ENCODE measurements at regions not wholly inside any gene's neighbourhood (a gene's known extent, or its start where the extent isn't known, plus 50 kb on each side); places are given as distances from the start of the nearest gene placed in this dataset.

DNA sequence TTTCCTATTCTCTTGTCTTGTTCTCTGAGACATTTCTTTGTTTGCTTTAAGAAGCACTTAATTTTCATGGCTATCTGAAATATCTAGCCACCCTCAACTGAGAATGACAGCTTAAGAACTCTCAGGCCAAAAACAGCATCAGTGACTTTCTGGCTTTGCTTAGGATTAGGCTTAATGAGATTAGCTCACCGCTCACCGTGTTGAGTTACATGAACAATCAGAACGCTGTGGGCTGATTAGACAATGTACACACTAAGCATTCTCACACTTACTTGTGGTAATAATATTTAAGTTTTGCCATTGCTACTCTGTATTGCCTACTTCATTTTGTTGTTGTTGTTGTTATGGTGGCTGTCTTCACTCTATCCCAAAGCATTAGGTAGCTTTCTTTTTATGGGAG, 1283.6 kb downstream of the UQCRFS1 start:
- DNase-seq (no peak), ATAC-seq (no peak)
- no peak overlapping the region for H3K4me3 Mint-ChIP-seq
- H3K9me3 Mint-ChIP-seq (ENCODE audit: insufficient read depth), result no peaks in the 10 kb centered on the region
- no peaks in the 10 kb centered on the region for H3K36me3 Mint-ChIP-seq (ENCODE audit: low read depth)
- no peaks in the 10 kb centered on the region for H3K4me1 Mint-ChIP-seq (ENCODE audit: low read depth)
- no peak overlapping the region for H3K27ac Mint-ChIP-seq
- POLR2A ChIA-PET, result no interaction called here
- no peaks in the 10 kb centered on the region for H3K27me3 Mint-ChIP-seq (ENCODE audit: low read depth)
- CTCF ChIA-PET, result no interaction called here

DNA sequence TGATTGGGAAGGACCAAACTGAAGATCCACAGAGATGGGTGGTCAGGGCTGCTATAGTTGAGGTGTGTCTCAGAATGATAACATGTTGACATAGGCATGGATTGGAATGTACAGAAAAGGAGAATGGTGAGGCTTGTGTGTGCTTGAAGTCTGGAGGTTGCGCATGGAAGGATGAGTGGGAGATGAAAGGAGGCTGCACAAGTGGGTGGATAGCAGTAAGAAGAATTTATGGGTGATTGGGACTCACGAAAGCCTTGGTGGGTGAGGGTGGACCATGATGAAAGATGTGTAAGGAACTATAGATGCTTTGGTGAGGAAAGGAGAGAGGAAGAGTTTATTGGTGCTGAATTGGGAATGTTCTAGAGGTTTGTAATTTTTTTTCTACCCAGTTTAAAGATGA, 1287.7 kb downstream of the UQCRFS1 start:
- no peaks in the 10 kb centered on the region for H3K27me3 Mint-ChIP-seq (ENCODE audit: low read depth)
- no peak overlapping the region for H3K27ac Mint-ChIP-seq
- H3K9me3 Mint-ChIP-seq (ENCODE audit: insufficient read depth), result no peaks in the 10 kb centered on the region
- DNase-seq (no peak), ATAC-seq (no peak)
- no peaks in the 10 kb centered on the region for H3K36me3 Mint-ChIP-seq (ENCODE audit: low read depth)
- ChIA-PET POLR2A (no interaction called here), CTCF (no interaction called here)
- no peaks in the 10 kb centered on the region for H3K4me1 Mint-ChIP-seq (ENCODE audit: low read depth)
- H3K4me3 Mint-ChIP-seq, result no peak overlapping the region

DNA sequence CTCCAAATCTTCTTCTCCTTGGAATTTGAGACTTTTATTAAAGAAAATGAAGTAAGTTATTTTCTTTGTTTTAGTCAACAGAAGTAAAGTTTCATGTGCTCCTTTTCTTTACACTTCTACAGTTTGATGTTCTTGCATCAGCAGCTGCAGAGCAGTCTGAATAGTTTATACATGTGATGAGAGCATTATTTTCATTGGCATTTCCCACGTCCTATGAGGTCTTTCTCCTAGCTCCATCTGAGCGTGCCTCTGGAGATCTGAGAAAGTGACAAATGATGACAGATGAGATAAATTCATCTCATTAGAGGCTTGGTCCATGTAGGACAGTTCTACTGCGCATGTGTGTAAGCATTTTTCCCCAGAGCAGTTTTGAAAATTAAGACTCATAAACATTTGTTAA, 1290.0 kb downstream of the UQCRFS1 start:
- no peak for DNase-seq
- no peak overlapping the region for H3K4me3 Mint-ChIP-seq
- POLR2A ChIA-PET, result no interaction called here
- CTCF ChIA-PET, result no interaction called here
- no peak for ATAC-seq
- no peak overlapping the region for H3K27ac Mint-ChIP-seq
- peaks cover 3% of the 10 kb centered on the region for H3K9me3 Mint-ChIP-seq (ENCODE audit: insufficient read depth)
- H3K36me3 Mint-ChIP-seq (ENCODE audit: low read depth), result no peaks in the 10 kb centered on the region
- no peaks in the 10 kb centered on the region for H3K27me3 Mint-ChIP-seq (ENCODE audit: low read depth)
- no peaks in the 10 kb centered on the region for H3K4me1 Mint-ChIP-seq (ENCODE audit: low read depth)

DNA sequence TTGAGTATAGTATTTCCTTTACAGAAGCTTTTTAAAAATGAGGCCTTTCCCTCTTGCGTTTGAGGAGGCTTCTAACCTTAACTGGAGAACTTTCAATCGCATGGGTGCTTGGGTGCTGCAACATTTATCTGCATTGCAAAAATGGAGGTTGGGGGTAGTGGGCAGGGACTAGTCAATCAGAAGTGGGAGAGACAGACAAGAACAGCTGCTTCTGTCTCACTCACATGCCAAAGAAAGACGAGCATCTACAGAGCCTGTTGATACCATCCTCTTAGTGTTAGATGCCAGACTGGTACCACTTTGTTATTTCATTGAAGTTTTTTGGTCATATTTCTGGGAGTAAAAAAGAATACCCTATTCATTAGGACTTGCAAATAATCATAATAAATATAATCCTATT, 1292.2 kb downstream of the UQCRFS1 start:
- H3K9me3 Mint-ChIP-seq (ENCODE audit: insufficient read depth), result peaks cover 3% of the 10 kb centered on the region
- no peaks in the 10 kb centered on the region for H3K36me3 Mint-ChIP-seq (ENCODE audit: low read depth)
- POLR2A ChIA-PET, result no interaction called here
- no peaks in the 10 kb centered on the region for H3K27me3 Mint-ChIP-seq (ENCODE audit: low read depth)
- ATAC-seq (no peak), DNase-seq (no peak)
- CTCF ChIA-PET, result no interaction called here
- no peak overlapping the region for H3K27ac Mint-ChIP-seq
- no peaks in the 10 kb centered on the region for H3K4me1 Mint-ChIP-seq (ENCODE audit: low read depth)
- no peak overlapping the region for H3K4me3 Mint-ChIP-seq

DNA sequence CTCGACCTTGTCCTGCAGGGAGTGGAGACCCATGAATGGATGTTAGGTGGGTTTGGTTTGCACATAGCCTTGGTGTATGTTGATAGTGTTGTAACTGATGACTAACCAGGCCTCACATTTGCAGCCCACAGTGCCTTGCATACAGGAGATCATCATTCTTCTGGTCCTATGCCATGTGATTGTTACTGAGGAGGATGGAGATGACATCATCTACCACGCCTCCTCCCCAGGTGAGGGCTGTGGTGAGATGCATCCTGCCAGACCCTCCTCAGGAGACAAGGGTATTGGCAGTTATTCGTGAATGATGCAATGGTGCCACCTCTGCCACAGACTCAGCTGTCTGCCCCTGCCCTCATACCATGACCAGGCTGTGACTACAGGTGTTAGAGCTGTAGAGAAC, 1294.1 kb downstream of the UQCRFS1 start:
- no peak overlapping the region for H3K4me3 Mint-ChIP-seq
- H3K27me3 Mint-ChIP-seq (ENCODE audit: low read depth), result no peaks in the 10 kb centered on the region
- POLR2A ChIA-PET, result no interaction called here
- ATAC-seq (no peak), DNase-seq (no peak)
- no peaks in the 10 kb centered on the region for H3K4me1 Mint-ChIP-seq (ENCODE audit: low read depth)
- H3K9me3 Mint-ChIP-seq (ENCODE audit: insufficient read depth), result peaks cover 3% of the 10 kb centered on the region
- no peak overlapping the region for H3K27ac Mint-ChIP-seq
- H3K36me3 Mint-ChIP-seq (ENCODE audit: low read depth), result no peaks in the 10 kb centered on the region
- CTCF ChIA-PET, result no interaction called here

DNA sequence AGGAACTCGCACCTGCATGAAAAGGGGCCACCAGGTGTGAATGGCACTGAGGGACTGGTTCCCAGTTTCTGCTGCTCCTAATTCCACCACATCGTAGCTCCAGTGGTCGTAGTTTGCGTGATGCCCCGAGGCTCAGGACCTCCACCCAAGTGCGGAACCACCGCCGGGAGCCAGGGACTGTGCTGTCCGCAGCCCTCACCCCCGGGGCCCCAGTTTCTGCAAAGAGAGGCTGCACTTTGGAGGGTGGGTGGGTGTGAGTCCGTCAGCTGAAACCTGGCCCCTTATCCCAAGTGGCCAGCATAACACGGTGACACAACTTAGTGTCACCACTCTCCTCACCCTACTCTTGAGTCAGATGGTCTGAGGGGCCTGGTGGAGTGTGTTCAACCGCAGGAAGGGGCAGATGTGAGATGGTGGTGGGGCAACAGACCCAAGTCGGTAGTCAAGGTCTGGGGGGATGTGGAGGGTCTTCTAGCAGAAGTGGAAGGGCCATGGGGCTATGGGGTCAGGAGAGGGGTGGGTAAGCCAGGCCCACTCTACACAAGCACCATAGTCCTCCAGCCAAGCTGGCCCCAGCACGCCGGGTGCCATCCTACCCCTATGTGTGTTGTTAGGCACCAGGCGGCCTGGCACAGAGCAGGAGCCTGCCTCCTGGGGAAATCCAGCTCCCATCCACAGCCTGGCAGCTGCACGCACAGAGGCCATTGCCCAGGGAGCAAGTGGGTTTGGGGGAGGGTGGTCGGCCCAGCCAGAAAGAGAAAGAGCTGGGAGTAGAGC, 1301.6 kb downstream of the UQCRFS1 start:
- ATAC-seq (no peak), DNase-seq (no peak)
- Mint-ChIP-seq H3K4me3 (no peak overlapping the region), H3K36me3 (ENCODE audit: low read depth) (no peaks in the 10 kb centered on the region), H3K9me3 (ENCODE audit: insufficient read depth) (no peaks in the 10 kb centered on the region), H3K27me3 (ENCODE audit: low read depth) (no peaks in the 10 kb centered on the region), H3K27ac (no peak overlapping the region), H3K4me1 (ENCODE audit: low read depth) (no peaks in the 10 kb centered on the region)
- CTCF ChIA-PET, result no interaction called here
- POLR2A ChIA-PET, result no interaction called here

DNA sequence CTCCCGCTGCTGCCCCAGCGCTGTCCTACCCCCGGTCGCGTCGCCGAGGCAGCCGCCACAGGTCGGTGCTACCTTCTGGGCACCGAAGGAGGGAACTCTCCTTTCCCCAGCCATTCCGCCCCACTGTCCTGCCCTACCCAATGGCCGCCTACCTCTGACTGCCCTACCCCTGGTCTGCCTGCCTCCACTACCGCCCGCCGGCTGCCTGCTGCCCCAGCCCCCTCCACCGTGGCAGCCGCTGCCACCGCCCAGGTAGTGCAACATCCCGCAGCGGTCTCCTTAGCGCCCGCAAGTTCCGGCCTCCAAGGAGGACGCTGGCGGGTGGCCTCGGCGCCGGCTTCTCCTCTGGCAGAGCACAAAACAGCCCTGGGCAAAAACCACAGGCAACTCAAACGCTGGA, 1303.1 kb downstream of the UQCRFS1 start:
- Mint-ChIP-seq H3K27ac (no peak overlapping the region), H3K27me3 (ENCODE audit: low read depth) (no peaks in the 10 kb centered on the region), H3K36me3 (ENCODE audit: low read depth) (no peaks in the 10 kb centered on the region), H3K4me1 (ENCODE audit: low read depth) (no peaks in the 10 kb centered on the region), H3K9me3 (ENCODE audit: insufficient read depth) (no peaks in the 10 kb centered on the region), H3K4me3 (no peak overlapping the region)
- DNase-seq (no peak), ATAC-seq (no peak)
- ChIA-PET CTCF (no interaction called here), POLR2A (no interaction called here)

DNA sequence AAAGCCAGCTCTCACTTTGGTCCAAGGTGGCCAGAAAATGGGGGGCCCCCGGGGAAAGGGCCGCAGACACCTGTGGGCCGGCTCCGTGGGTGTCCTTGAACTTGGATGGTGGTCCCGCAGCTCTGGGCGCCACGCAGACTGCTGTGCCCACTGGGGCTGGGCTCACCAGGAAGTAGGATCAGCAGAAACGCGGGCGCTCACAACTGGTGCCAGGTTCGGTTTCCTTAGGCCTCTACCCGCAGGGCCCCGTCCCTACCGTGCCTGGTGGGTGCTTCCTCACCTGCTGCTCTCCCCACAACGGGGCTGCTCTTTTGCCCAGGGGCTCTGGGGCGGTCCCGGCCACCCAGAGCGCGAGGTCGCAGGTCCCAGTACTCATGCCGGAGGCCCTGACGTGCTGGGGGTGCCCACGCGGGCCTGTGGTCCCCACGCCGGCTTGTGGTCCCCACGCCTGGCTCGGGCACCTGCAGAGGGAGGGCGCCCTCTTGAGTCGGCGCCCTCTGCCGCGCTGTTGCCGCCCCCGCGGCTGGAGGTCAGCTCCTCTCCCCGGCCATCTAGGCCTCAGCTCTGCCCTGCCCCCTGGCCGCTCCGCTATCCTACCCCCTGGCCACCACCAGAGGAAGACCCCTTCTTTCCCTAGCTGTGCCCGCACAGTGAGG, 1303.6 kb downstream of the UQCRFS1 start:
- DNase-seq, result no peak
- Mint-ChIP-seq H3K4me1 (ENCODE audit: low read depth) (no peaks in the 10 kb centered on the region), H3K4me3 (no peak overlapping the region), H3K9me3 (ENCODE audit: insufficient read depth) (no peaks in the 10 kb centered on the region), H3K27me3 (ENCODE audit: low read depth) (no peaks in the 10 kb centered on the region), H3K36me3 (ENCODE audit: low read depth) (no peaks in the 10 kb centered on the region), H3K27ac (no peak overlapping the region)
- ATAC-seq, result no peak
- POLR2A ChIA-PET, result no interaction called here
- CTCF ChIA-PET, result no interaction called here

DNA sequence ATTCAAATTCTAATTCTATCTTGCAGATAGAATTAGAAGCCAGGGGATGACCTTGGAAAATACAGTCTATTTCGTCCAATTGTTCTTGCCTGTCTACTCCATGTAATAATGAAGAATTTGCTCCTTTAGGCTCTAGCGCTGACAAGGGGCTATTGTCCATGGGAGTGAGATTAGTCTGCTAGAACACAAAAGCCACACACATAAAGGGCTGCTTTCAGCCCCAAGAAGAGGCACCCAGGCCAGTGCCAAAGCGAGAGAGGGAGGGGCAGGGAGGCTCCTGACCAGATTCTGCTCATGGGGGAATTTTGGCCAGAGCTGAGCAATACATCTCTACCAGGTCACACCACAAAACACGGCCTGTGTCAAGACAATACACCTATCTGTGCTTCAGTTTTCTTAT, 1306.9 kb downstream of the UQCRFS1 start:
- no peaks in the 10 kb centered on the region for H3K9me3 Mint-ChIP-seq (ENCODE audit: insufficient read depth)

DNA sequence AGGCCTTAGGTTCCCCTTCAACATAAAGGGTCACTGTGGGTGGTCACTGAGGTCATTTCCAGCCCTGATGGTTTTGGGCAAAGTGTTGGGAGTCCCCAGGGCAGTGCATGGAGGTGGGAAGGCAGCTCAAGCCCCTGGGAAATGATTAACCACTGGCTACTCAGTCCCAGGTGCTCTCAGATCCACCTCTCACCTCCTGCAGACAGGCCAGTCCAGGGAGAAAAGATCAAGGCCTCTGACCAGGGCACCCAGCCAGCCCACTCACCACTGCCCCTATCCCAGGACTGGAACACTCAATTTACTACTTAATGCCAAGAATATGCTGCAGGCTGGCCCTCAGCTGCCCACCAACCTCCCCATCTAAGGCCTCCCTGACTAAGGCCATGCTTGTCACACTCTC, 1307.9 kb downstream of the UQCRFS1 start:
- ChIA-PET CTCF (no interaction called here), POLR2A (no interaction called here)
- Mint-ChIP-seq H3K27ac (no peak overlapping the region), H3K4me3 (no peak overlapping the region), H3K27me3 (ENCODE audit: low read depth) (no peaks in the 10 kb centered on the region), H3K36me3 (ENCODE audit: low read depth) (no peaks in the 10 kb centered on the region), H3K9me3 (ENCODE audit: insufficient read depth) (no peaks in the 10 kb centered on the region), H3K4me1 (ENCODE audit: low read depth) (no peaks in the 10 kb centered on the region)
- DNase-seq (no peak), ATAC-seq (no peak)

More for the DNA sequence above, 1306.9 kb downstream of the UQCRFS1 start:
- no peaks in the 10 kb centered on the region for H3K4me1 Mint-ChIP-seq (ENCODE audit: low read depth)
- POLR2A ChIA-PET, result no interaction called here
- H3K4me3 Mint-ChIP-seq, result no peak overlapping the region
- CTCF ChIA-PET, result no interaction called here
- DNase-seq, result no peak
- no peaks in the 10 kb centered on the region for H3K36me3 Mint-ChIP-seq (ENCODE audit: low read depth)
- H3K27me3 Mint-ChIP-seq (ENCODE audit: low read depth), result no peaks in the 10 kb centered on the region
- no peak for ATAC-seq
- H3K27ac Mint-ChIP-seq, result no peak overlapping the region

DNA sequence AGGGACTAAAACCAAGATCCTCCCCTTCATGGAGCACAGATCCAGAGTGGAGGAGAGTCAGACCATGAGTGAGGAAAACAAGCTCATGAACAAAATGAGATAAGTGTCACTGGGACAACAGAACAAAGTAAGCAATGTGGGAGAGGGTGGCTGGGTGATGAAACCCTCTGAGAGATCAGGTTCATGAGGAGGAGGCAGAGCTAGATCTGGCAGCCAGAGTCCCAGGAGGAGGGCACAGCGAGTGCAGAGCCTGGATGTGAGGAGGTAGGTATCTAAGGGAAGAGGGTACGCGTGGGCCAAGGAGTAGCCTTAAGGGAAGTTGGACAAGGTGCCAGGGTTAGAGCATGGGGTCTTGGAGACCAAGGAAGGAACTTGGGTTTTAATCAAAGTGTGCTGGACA, 1311.9 kb downstream of the UQCRFS1 start:
- ChIA-PET POLR2A (no interaction called here), CTCF (no interaction called here)
- ATAC-seq (no peak), DNase-seq (no peak)
- no peak overlapping the region for H3K27ac Mint-ChIP-seq
- no peaks in the 10 kb centered on the region for H3K27me3 Mint-ChIP-seq (ENCODE audit: low read depth)
- no peak overlapping the region for H3K4me3 Mint-ChIP-seq
- H3K9me3 Mint-ChIP-seq (ENCODE audit: insufficient read depth), result no peaks in the 10 kb centered on the region
- H3K4me1 Mint-ChIP-seq (ENCODE audit: low read depth), result no peaks in the 10 kb centered on the region
- no peaks in the 10 kb centered on the region for H3K36me3 Mint-ChIP-seq (ENCODE audit: low read depth)

DNA sequence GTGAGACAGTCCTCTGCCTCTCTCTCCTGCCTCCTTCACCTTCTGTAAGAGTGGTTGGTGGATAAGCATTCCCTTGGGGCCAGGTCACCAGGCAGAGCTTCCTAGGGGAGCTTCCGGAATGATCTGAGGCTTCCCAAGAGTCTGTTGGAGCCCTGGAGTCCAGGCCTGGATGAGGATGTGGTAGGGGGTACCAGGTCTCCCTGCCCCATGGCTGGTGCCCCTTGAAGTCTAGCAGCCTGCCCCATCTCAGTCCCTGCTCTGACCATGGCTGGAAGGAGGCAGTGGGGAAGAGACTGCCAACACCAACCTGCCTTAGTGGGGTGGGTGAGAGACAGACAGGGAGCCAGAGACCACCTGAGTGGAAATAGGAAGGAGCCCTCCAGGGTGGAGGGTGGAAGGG, 1316.9 kb downstream of the UQCRFS1 start:
- H3K27me3 Mint-ChIP-seq (ENCODE audit: low read depth), result no peaks in the 10 kb centered on the region
- ATAC-seq (no peak), DNase-seq (no peak)
- H3K4me1 Mint-ChIP-seq (ENCODE audit: low read depth), result no peaks in the 10 kb centered on the region
- CTCF ChIA-PET, result no interaction called here
- POLR2A ChIA-PET, result no interaction called here
- no peak overlapping the region for H3K4me3 Mint-ChIP-seq
- H3K36me3 Mint-ChIP-seq (ENCODE audit: low read depth), result no peaks in the 10 kb centered on the region
- peaks cover 7% of the 10 kb centered on the region for H3K9me3 Mint-ChIP-seq (ENCODE audit: insufficient read depth)
- no peak overlapping the region for H3K27ac Mint-ChIP-seq

Measured in activated CD8-positive, alpha-beta T cell treated with anti-CD3 and anti-CD28 coated beads, Interleukin-2, amount 10 ng/mL, durations not matched to agents 7 days and 5 days (primary cell).